GM12872 (cell line): ENCODE measurements at regions not wholly inside any gene's neighbourhood (a gene's known extent, or its start where the extent isn't known, plus 50 kb on each side); places are given as distances from the start of the nearest gene placed in this dataset.

Experiments
- TF ChIP-seq, protein P1 (sequence below): IDR thresholded peaks from 3 replicates; pipeline ENCODE4 v1.5.1; 2011; ENCODE audit warnings: low read depth, mild to moderate bottlenecking, low read length, moderate library complexity; ENCODE audit not compliant: insufficient read depth

DNA sequence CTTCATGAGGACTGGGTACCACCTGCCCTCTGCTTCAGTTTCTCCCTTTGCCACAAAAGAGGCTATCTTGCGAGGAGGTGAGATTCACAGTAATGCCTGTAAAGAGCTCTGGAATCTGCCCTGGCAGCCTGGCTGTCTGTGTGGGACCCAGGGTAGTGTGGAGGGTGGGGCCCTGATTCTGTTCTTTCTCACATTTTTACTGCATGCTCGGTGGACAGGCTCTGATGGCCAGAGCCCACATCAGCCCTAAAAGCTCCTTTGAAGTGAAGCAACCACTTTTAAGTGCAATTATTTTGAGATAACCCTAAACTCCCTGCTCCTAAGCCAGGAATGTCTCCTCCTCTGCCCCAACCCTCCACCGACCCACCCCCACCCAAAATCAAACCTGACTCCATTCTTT is 92.1 kb upstream of the PODXL start:
- TF ChIP-seq, protein P1, sequence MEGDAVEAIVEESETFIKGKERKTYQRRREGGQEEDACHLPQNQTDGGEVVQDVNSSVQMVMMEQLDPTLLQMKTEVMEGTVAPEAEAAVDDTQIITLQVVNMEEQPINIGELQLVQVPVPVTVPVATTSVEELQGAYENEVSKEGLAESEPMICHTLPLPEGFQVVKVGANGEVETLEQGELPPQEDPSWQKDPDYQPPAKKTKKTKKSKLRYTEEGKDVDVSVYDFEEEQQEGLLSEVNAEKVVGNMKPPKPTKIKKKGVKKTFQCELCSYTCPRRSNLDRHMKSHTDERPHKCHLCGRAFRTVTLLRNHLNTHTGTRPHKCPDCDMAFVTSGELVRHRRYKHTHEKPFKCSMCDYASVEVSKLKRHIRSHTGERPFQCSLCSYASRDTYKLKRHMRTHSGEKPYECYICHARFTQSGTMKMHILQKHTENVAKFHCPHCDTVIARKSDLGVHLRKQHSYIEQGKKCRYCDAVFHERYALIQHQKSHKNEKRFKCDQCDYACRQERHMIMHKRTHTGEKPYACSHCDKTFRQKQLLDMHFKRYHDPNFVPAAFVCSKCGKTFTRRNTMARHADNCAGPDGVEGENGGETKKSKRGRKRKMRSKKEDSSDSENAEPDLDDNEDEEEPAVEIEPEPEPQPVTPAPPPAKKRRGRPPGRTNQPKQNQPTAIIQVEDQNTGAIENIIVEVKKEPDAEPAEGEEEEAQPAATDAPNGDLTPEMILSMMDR: no peak

DNA sequence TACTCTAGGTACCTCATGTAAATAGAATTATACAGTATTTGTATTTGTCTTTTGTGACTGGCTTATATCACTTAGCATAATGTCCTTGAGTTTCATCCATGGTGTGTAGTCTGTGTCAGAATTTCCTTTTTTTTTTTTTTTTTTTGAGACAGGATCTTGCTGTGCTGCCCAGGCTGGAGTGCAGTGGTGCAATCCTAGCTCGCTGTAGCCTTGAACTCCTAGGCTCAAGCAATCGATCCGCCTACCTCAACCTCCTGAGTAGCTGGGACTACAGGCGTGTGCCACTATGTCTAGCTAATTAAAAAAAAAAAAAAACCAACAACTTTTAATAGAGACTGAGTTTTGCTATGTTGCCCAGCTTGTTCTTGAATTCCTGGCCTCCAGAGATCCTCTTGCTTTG is 89.8 kb upstream of the PODXL start:
- TF ChIP-seq, protein P1: no peak

DNA sequence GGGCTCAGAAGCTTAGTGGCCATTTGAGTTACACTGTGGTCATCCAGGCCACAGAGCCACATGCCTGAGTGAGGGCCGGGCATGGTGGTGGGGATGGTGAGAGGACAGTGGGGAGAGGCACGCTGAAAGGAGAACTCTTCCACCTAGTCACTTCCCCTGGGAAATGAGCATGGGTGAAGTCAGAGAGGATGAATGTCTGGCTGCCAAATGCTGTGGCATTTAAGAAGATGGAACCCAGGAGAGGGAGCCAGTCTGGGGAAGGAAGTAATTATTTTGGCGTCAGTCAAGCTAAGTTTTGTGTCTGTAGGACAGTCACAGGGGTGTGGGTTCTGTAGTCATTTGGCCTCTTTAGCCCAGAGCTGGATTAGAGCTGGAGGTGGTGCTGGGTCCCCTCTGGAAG is 86.0 kb upstream of the PODXL start:
- TF ChIP-seq, protein P1: no peak

DNA sequence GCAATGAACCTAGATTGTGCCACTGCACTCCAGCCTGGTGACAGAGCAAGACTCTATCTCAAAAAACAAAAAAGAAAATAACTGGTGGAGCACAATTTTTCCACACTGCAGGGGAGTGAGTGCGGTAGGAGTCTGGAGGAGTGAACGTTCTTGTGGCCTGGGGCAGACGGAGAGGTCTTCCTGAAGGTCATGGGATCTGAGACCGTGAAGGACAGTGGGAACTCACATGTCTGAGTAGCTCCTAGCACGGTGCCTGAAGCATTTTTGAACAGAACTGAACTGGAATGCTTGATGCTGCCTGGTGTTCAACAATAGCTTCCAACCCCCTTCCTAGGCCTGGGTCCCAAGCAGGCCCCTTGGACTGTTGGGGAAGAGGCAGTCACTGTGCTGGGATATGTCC is 84.3 kb upstream of the PODXL start:
- TF ChIP-seq, protein P1: no peak

DNA sequence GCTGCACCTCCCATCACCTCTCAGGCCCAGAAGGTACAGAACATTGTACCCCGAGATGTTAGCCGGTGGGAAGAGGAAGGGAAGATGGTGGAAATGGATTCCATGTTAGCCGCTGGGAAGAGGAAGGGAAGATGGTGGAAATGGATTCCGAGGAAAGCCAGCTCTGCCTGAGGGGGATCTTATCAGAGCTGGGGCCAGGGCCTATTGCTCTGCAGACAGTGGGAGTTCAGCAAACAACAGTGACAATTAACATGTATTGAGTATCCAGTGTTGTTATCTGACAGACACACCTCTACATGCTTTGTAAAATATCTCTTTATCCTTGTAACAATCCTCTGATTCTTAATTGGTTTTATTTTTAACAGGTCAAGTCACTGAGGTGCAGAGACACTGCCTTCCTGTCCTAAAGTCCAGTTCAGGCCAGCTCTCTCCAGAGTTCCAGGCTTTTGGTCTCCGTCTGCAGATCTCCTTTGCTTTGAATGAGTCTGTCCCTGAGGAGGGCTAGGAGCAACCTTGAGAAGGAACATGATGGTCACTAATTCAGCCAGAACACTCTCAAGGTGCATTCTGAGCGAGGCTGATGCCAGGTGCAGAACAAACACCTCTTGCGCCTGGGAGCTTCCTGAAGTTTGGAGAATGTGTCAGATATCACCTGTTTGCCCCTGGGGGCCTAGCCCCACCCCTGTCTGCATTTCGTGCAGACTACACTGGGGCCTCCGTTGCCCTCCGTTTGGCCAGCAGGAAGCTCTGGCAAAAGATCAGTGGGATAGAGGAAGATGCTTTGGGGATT is 82.4 kb upstream of the PODXL start:
- TF ChIP-seq, protein P1: no peak

DNA sequence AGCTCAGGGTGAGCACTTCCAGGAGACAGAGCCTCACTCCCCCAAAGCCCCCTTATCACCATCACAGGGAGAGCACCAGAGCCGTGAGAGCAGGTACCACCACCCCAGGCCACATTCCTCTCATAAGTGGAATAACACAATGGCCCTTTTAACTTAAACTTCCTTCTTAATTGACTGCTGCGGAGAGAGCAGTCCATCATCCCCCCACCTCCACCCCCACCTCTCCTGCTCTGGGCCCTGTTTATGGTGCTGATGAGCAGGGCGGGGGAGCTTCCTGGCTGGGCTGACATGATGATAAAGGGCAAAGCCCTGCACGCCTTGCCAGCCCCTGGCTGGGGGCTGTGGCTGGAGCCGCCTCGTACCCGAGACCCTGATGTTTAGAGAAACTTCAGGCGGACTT is 81.4 kb upstream of the PODXL start:
- TF ChIP-seq, protein P1: no peak

DNA sequence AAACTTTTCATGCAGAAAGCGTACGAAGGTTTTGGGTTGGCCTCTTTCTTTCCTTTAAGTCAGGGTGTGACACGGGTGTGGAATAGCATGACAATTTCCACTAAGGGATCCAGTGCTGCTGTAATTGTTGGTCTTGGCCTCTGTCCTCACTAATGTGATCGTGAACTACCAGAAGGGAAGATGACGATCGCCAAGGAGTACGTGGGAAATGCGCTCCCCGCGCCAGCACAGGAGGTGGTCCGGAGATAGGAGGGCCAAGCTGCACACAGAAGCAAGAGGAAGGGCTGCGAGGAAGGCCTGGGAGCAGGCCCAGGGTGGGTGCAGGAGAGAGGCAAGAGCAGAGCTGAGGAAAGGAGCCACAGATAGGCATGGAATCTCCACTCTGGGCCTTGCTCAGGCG is 79.7 kb upstream of the PODXL start:
- TF ChIP-seq, protein P1: no peak

DNA sequence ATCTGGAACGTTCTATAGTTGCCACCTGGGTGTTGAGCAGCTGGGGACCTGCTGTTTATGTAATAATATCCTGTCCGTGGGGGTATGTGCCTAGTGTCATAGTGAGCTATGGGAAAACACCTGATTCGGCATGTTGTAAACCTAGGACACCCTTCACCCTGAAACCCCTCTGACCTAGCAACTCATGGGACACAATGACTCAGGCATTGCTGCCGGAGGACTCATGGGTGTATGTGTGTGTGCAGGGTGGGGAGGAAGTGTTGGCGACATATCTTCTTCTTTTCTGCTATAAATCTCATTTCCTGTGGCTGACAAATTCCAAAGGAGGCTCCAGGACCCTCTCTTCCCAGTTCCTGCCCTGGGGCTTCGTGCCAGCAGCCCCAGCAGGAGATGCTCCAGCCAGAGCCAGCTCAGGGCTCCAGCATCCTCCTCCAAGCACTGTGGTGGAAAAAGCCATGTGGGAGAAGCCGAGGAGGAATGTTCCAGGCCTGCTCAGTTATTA is 77.0 kb upstream of the PODXL start:
- TF ChIP-seq, protein P1: no peak
